HepG2 (cell line): ENCODE measurements at regions not wholly inside any gene's neighbourhood (a gene's known extent, or its start where the extent isn't known, plus 50 kb on each side); places are given as distances from the start of the nearest gene placed in this dataset.

Experiments
- ARHGAP35 ChIP-seq: sonication (generic); formaldehyde crosslinking; IDR thresholded peaks from 2 replicates; pipeline ENCODE4 v1.9.0; 2022; ENCODE audit warnings: mild to moderate bottlenecking, inconsistent platforms, moderate library complexity, missing genetic modification reagents, borderline replicate concordance
- EP300 ChIP-seq, 3 experiments: sonication (generic) in 1 of 3; formaldehyde crosslinking in 1 of 3; IDR thresholded peaks; 2 replicates each; pipeline versions ENCODE4 v1.5.1 to v1.6.1; 2011 to 2020; ENCODE audit warnings: low read depth in 2 of 3, low read length in 2 of 3, borderline replicate concordance in 1 of 3, improper control_type of control experiment in 1 of 3, mild to moderate bottlenecking in 1 of 3, missing genetic modification reagents in 1 of 3, moderate library complexity in 1 of 3
- FOXK2 ChIP-seq: fragments of 450-650 bp; IDR thresholded peaks from 2 replicates; pipeline ENCODE4 v1.6.1; 2016
- HNF4G ChIP-seq, 2 experiments: sonication (generic) in 1 of 2; formaldehyde crosslinking in 1 of 2; IDR thresholded peaks; 2 replicates each; pipeline versions ENCODE4 v1.4.0 to v1.6.1; 2011 to 2020; ENCODE audit warnings: borderline replicate concordance in 2 of 2, low read depth in 2 of 2, mild to moderate bottlenecking in 2 of 2, low read length in 1 of 2, missing genetic modification reagents in 1 of 2, moderate library complexity in 1 of 2
- MYC ChIP-seq: sonication (generic); formaldehyde crosslinking; IDR thresholded peaks from 2 replicates; pipeline ENCODE4 v1.9.0; 2021; ENCODE audit warnings: missing genetic modification reagents, borderline replicate concordance
- NR3C1 ChIP-seq: sonication (generic); formaldehyde crosslinking; IDR thresholded peaks from 2 replicates; pipeline ENCODE4 v1.4.0; 2020; ENCODE audit warnings: missing genetic modification reagents
- POLR2AphosphoS5 ChIP-seq: IDR thresholded peaks from 2 replicates; pipeline ENCODE4 v1.6.1; 2012; ENCODE audit warnings: low read depth, low read length
- SRSF1 ChIP-seq: fragments of 200-400 bp; formaldehyde crosslinking; optimal IDR thresholded peaks from 2 replicates; pipeline ENCODE3; 2017; ENCODE audit warnings: mild to moderate bottlenecking, low read depth, low read length, moderate library complexity
- ZNF274 ChIP-seq: sonication (generic); formaldehyde crosslinking; IDR thresholded peaks from 2 replicates; pipeline ENCODE4 v1.5.1; 2020; ENCODE audit warnings: mild to moderate bottlenecking, missing genetic modification reagents
- ZNF33A ChIP-seq: sonication (generic); formaldehyde crosslinking; IDR thresholded peaks from 2 replicates; pipeline ENCODE4 v1.5.1; 2020; ENCODE audit warnings: missing genetic modification reagents, mild to moderate bottlenecking, moderate library complexity, borderline replicate concordance
- ZNF556 ChIP-seq: sonication (generic); formaldehyde crosslinking; IDR thresholded peaks from 2 replicates; pipeline ENCODE4 v1.4.0; 2020; ENCODE audit warnings: mild to moderate bottlenecking, missing genetic modification reagents, borderline replicate concordance
- TF ChIP-seq, protein P1 (sequence below): sonication (generic); formaldehyde crosslinking; IDR thresholded peaks from 2 replicates; pipeline ENCODE4 v1.5.0; 2020; ENCODE audit warnings: mild to moderate bottlenecking, missing genetic modification reagents, moderate library complexity
- TF ChIP-seq, protein P2 (sequence below): IDR thresholded peaks from 2 replicates; pipeline ENCODE4 v1.6.1; 2016; ENCODE audit warnings: low read depth, missing genetic modification reagents, missing compliant biosample characterization
- TF ChIP-seq, protein P3 (sequence below): sonication (generic); formaldehyde crosslinking; IDR thresholded peaks from 2 replicates; pipeline ENCODE4 v1.5.0; 2020; ENCODE audit warnings: mild to moderate bottlenecking, missing genetic modification reagents

DNA sequence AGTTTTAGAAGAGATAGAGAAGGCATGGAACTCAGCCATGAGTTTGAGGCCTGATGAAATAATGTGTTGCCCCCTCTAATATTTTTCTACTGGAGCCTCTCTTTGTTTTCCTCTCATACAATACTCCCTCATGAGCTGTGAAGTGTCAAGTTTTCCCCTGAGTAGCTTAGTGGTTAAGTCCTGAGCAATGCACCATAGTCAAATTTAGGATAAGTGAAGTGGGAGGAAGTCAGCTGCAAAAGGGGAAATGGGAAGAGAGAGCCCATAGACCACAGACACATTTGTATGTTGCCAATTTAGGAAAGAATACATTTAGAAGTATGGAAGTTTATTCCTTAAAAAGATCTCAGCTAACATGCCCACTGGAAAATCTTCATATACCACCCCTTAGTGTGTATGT lies 171.5 kb upstream of the NREP start:
- TF ChIP-seq, protein P1, sequence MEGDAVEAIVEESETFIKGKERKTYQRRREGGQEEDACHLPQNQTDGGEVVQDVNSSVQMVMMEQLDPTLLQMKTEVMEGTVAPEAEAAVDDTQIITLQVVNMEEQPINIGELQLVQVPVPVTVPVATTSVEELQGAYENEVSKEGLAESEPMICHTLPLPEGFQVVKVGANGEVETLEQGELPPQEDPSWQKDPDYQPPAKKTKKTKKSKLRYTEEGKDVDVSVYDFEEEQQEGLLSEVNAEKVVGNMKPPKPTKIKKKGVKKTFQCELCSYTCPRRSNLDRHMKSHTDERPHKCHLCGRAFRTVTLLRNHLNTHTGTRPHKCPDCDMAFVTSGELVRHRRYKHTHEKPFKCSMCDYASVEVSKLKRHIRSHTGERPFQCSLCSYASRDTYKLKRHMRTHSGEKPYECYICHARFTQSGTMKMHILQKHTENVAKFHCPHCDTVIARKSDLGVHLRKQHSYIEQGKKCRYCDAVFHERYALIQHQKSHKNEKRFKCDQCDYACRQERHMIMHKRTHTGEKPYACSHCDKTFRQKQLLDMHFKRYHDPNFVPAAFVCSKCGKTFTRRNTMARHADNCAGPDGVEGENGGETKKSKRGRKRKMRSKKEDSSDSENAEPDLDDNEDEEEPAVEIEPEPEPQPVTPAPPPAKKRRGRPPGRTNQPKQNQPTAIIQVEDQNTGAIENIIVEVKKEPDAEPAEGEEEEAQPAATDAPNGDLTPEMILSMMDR (CRISPR knock-in tag): no peak
- TF ChIP-seq EP300 (IDR thresholded peaks at IDR 0.05; ENCODE audit: low read depth in 2 of 2, low read length in 2 of 2) (no peak), EP300 (CRISPR knock-in tag; IDR thresholded peaks at IDR 0.05; ENCODE audit: borderline replicate concordance) (no peak), ZNF556 (CRISPR knock-in tag) (no peak), FOXK2 (no peak), HNF4G (IDR thresholded peaks at IDR 0.05; ENCODE audit: borderline replicate concordance, low read depth, low read length) (no peak), HNF4G (CRISPR knock-in tag; IDR thresholded peaks at IDR 0.05; ENCODE audit: borderline replicate concordance, low read depth) (no peak), NR3C1 (no peak), POLR2AphosphoS5 (no peak), ZNF274 (CRISPR knock-in tag) (no peak), MYC (CRISPR knock-in tag) (no peak), ZNF33A (CRISPR knock-in tag) (no peak), SRSF1 (no peak), ARHGAP35 (CRISPR knock-in tag) (no peak)
- TF ChIP-seq, protein P2, sequence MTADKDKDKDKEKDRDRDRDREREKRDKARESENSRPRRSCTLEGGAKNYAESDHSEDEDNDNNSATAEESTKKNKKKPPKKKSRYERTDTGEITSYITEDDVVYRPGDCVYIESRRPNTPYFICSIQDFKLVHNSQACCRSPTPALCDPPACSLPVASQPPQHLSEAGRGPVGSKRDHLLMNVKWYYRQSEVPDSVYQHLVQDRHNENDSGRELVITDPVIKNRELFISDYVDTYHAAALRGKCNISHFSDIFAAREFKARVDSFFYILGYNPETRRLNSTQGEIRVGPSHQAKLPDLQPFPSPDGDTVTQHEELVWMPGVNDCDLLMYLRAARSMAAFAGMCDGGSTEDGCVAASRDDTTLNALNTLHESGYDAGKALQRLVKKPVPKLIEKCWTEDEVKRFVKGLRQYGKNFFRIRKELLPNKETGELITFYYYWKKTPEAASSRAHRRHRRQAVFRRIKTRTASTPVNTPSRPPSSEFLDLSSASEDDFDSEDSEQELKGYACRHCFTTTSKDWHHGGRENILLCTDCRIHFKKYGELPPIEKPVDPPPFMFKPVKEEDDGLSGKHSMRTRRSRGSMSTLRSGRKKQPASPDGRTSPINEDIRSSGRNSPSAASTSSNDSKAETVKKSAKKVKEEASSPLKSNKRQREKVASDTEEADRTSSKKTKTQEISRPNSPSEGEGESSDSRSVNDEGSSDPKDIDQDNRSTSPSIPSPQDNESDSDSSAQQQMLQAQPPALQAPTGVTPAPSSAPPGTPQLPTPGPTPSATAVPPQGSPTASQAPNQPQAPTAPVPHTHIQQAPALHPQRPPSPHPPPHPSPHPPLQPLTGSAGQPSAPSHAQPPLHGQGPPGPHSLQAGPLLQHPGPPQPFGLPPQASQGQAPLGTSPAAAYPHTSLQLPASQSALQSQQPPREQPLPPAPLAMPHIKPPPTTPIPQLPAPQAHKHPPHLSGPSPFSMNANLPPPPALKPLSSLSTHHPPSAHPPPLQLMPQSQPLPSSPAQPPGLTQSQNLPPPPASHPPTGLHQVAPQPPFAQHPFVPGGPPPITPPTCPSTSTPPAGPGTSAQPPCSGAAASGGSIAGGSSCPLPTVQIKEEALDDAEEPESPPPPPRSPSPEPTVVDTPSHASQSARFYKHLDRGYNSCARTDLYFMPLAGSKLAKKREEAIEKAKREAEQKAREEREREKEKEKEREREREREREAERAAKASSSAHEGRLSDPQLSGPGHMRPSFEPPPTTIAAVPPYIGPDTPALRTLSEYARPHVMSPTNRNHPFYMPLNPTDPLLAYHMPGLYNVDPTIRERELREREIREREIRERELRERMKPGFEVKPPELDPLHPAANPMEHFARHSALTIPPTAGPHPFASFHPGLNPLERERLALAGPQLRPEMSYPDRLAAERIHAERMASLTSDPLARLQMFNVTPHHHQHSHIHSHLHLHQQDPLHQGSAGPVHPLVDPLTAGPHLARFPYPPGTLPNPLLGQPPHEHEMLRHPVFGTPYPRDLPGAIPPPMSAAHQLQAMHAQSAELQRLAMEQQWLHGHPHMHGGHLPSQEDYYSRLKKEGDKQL (CRISPR knock-in tag): no peak
- TF ChIP-seq, protein P3, sequence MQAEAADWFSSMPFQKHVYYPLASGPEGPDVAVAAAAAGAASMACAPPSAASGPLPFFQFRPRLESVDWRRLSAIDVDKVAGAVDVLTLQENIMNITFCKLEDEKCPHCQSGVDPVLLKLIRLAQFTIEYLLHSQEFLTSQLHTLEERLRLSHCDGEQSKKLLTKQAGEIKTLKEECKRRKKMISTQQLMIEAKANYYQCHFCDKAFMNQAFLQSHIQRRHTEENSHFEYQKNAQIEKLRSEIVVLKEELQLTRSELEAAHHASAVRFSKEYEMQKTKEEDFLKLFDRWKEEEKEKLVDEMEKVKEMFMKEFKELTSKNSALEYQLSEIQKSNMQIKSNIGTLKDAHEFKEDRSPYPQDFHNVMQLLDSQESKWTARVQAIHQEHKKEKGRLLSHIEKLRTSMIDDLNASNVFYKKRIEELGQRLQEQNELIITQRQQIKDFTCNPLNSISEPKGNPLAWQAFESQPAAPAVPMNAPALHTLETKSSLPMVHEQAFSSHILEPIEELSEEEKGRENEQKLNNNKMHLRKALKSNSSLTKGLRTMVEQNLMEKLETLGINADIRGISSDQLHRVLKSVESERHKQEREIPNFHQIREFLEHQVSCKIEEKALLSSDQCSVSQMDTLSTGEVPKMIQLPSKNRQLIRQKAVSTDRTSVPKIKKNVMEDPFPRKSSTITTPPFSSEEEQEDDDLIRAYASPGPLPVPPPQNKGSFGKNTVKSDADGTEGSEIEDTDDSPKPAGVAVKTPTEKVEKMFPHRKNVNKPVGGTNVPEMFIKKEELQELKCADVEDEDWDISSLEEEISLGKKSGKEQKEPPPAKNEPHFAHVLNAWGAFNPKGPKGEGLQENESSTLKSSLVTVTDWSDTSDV: no peak
